Uterus (tissue), 2 donors: ENCODE measurements at regions not wholly inside any gene's neighbourhood (a gene's known extent, or its start where the extent isn't known, plus 50 kb on each side); places are given as distances from the start of the nearest gene placed in this dataset.

ENCODE experiments used
- POLR2A ChIP-seq, 2 donors: fragments of 450-650 bp; IDR thresholded peaks; one replicate each; pipeline ENCODE4 v1.6.1; 2016; ENCODE audit warnings: antibody characterized with exemption in 2 of 2, mild to moderate bottlenecking in 1 of 2, moderate library complexity in 1 of 2
- TF ChIP-seq, protein P1 (sequence below), 4 experiments: fragments of 200-600 bp in 2 of 4; fragments of 450-650 bp in 2 of 4; sonication (generic) in 2 of 4; IDR thresholded peaks; one replicate each; pipeline ENCODE4 v1.5.1; 2016 to 2019; ENCODE audit warnings: antibody characterized with exemption in 4 of 4, mild to moderate bottlenecking in 2 of 4, moderate library complexity in 1 of 4

DNA sequence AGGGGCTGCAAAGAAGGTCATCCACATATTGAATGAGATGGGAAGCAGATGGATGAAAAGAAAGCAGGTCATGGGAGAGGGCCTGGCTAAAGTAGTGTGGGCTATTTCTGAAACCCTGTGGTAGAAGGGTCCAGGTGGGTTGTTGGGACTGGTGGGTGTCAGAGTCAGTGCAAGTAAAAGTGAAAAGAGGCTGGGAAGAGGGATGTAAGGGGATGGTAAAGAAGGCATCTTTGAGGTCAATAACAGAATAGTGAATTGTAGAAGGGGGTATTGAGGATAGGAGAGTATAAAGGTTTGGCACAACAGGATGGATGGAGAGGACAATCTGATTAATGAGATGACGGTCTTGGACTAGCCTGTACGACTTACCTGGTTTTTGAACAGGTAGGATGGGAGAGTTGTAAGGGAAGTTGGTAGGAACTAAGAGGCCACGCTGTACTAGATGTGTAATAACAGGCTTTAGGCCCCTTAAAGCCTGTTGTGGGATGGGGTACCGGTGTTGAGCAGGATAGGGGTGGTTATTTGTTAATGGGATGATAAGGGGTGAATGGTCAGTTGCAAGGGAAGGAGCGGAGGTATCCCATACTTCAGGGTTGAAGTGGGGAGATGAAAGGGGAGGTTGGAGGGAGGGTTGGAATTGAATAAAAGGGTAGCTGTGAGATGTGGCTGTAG, 748.9 kb upstream of the ADGRB3 start:
- TF ChIP-seq, protein P1, sequence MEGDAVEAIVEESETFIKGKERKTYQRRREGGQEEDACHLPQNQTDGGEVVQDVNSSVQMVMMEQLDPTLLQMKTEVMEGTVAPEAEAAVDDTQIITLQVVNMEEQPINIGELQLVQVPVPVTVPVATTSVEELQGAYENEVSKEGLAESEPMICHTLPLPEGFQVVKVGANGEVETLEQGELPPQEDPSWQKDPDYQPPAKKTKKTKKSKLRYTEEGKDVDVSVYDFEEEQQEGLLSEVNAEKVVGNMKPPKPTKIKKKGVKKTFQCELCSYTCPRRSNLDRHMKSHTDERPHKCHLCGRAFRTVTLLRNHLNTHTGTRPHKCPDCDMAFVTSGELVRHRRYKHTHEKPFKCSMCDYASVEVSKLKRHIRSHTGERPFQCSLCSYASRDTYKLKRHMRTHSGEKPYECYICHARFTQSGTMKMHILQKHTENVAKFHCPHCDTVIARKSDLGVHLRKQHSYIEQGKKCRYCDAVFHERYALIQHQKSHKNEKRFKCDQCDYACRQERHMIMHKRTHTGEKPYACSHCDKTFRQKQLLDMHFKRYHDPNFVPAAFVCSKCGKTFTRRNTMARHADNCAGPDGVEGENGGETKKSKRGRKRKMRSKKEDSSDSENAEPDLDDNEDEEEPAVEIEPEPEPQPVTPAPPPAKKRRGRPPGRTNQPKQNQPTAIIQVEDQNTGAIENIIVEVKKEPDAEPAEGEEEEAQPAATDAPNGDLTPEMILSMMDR (IDR thresholded peaks at IDR 0.05): no peak
- TF ChIP-seq POLR2A (IDR thresholded peaks at IDR 0.05): no peak
